GM21786 (cell line): ENCODE measurements at regions not wholly inside any gene's neighbourhood (a gene's known extent, or its start where the extent isn't known, plus 50 kb on each side); places are given as distances from the start of the nearest gene placed in this dataset.

Experiments used
- ATAC-seq: cut with Tn5 transposase; IDR thresholded peaks from one replicate; pipeline ENCODE4 v1.9.1; 2021; ENCODE audit not compliant: unreplicated experiment

GRCh38 chr13:39892721-39893685 lies 237.5 kb downstream of the COG6 start:
- no peak for ATAC-seq

- ATAC-seq, result no peak
These were observed 238.3 kb downstream of the COG6 start for GRCh38 chr13:39893808-39894207.

DNA sequence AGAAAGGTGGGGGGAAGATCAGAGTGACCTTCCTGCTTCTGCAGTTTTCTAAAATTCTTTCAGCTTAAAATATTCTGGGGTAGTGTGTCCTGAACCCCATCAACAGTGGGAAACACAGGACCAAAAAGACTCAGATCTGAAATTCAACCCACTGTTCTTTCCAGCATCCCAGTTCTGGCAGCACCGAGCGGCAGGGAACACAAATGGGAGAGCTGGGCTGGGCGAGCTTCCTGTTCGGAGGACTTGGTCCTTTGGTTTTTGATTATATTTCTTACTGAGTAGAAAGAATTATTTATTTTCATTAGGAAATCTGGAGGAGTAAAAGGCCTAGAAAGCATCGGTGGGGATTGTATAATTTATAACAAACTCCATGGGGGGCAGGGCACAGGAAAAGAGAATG lies 239.1 kb downstream of the COG6 start:
- ATAC-seq, result no peak

DNA sequence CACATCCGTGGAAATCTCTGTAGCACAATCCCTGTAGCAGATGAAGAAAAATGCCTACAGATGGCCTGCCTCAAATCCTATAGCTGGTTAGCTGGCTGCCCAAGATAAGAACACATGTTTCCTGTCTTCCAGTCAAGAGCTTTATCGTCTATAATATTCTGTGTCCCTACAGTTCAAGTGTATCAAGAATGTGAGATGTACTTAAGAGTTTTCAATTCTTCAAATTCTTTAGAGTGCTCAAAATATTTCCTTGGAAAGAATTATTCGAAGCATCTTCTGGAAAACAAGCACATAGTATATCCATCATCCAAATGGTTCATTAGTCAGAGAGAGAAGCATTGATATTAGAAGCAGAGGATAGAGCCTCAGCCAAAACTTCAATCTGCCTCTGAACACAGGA lies 239.8 kb downstream of the COG6 start:
- no peak for ATAC-seq

DNA sequence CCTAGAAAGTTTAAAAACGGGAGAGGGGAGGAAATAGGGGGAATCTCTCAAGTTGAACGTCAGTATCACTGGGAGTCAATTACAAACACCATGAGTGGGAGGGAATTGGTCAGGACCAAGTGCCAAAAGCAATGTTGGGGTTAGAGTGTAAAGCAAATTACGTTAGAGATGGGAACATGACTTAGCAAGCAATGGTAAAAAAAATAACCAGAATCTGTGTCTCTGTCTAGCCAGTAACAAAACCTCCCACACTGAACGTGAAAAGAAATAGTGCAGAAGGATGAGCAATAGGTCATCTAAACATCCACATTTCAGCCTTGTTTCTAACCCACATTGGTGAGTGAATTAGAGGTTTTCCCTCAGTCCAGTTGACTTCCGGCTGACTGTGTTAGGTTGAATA lies 242.2 kb downstream of the COG6 start:
- no peak for ATAC-seq

GRCh38 chr13:39900106-39900750 lies 244.8 kb downstream of the COG6 start:
- no peak for ATAC-seq

DNA sequence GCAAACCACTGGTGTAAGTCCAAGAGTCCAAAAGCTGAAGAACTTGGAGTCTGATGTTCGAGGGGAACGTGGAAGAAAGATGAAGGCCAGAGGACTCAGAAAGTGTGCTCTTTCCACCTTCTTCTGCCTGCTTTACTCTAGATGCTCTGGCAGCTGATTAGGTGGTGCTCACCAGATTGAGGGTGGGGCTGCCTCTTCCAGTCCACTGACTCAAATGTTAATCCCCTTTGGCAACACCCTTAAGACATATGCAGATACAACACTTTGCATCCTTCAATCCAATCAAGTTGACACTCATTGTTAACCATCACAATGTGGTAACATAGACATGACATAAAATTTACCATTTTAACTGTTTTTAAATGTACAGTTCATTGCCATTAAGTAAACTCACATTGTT lies 249.5 kb downstream of the COG6 start:
- ATAC-seq, result no peak

DNA sequence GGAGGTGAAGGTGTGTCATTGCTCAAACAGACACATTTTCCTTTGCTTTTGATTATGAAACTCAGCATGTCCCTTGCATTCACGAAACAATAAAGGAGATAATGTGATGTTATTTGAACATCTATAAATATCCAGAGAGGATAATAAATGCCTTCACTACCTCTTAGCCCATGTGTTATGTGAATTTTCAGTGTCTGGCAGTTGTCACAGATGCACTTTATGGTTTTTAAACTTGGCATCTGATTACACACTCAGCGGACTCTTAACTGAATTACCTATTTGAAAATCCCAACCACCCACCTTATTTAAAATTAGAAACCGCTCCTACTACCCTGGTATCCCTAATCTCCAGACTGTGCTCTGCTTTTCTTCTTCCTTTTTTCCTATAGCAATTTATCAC lies 254.2 kb downstream of the COG6 start:
- no peak for ATAC-seq

DNA sequence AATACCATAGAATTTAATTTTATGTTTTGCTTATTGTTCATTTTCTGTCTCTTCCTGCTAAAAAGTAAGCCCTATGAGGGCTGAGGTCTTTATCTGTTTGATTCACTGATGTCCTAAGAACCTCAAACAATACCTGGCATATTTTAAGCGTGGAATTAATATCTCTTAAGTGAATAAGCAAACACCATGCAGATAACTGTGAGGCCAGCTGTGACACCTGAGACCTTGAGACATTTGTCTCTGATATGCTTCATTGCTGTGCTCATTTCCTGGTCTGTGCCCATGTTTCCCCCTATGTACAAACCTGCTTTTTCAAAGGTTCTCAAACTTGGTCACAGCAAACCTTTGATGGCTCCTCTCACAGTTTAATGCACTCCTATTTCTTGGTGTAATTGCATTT lies 254.6 kb downstream of the COG6 start:
- ATAC-seq, result no peak

GRCh38 chr13:39910833-39911232 lies 255.4 kb downstream of the COG6 start:
- ATAC-seq, result no peak

- ATAC-seq, result no peak
These were observed 257.9 kb downstream of the COG6 start for GRCh38 chr13:39913339-39913738.

GRCh38 chr13:39913928-39914327 lies 258.5 kb downstream of the COG6 start:
- ATAC-seq, result no peak

DNA sequence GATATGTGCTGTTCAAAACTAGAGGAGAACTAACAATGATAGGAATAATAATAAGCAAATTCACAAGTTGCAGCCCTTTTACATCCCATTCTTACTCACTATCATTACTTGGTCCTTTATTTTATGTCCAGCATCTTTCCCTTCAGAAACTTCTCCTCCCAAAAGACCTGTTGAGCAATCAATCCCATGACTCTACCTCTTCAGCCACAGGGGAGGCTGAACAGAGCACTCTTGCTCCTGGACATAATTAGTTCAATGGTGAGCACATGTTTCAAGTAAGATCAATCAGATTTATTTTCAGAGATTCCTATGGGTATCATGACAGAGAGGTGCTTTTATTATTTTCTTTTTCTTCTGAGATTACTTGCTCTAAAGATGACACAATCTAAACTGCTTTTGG lies 260.0 kb downstream of the COG6 start:
- ATAC-seq, result no peak

- ATAC-seq, result no peak
These were observed 260.9 kb downstream of the COG6 start for GRCh38 chr13:39916330-39916729.

GRCh38 chr13:39918620-39919236 lies 263.3 kb downstream of the COG6 start:
- ATAC-seq, result no peak

DNA sequence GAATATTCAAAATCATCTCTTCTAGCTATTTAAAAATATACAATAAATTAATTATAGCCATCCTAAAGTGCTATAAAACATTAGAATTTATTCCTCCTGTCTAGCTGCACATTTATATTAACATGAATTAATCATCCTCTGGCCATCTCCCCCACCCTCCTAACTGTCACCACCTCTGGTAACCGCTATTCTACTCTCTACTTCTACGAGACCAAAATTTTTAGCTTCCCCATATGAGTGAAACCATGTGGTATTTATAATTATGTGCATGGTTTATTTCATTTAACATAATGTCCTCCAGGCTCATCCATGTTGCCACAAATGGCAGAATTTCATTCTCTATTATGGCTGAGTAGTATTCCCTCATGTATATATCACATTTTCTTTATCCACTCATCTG lies 265.2 kb downstream of the COG6 start:
- ATAC-seq, result no peak

DNA sequence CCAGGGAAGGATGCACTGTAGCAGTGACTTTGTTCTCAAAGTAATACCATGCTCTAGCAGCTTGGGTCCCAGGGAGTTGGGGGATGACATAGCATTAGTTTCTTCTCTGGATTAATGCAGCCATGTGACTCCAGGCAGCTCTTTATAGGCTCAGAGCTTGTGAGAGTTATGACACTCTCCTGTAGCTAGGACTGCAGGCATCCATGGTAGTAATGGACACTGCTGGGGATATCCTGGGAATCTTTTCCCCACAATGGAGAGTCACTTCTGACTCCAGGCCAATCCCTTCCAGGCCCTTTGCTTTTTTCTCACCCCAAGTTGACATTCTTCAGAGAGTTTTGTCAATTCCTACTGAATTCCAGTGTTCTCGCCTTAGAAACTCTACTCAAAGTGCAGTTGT lies 270.9 kb downstream of the COG6 start:
- ATAC-seq, result no peak

- ATAC-seq, result no peak
These were observed 272.8 kb downstream of the COG6 start for GRCh38 chr13:39928261-39928660.

DNA sequence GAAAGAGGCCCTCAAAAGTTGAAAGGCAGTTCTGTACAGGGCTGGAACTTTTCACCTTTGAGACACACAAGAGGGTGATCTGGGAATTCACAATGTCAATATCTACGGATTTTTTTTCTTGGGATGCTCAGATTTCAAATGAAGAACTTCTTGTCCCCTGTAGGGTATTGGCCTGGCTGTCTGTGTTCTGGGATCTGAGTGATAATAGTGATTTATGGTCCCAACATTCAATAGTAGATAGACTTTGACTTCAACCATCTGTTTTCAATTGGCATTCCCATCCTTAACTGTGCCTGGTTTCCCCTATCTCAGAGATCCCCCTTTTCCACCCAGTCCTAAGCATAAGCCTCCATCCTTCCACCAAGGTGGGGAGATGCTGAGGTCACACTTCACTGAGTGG lies 274.1 kb downstream of the COG6 start:
- no peak for ATAC-seq

- ATAC-seq, result no peak
These were observed 274.6 kb downstream of the COG6 start for GRCh38 chr13:39930060-39930459.

DNA sequence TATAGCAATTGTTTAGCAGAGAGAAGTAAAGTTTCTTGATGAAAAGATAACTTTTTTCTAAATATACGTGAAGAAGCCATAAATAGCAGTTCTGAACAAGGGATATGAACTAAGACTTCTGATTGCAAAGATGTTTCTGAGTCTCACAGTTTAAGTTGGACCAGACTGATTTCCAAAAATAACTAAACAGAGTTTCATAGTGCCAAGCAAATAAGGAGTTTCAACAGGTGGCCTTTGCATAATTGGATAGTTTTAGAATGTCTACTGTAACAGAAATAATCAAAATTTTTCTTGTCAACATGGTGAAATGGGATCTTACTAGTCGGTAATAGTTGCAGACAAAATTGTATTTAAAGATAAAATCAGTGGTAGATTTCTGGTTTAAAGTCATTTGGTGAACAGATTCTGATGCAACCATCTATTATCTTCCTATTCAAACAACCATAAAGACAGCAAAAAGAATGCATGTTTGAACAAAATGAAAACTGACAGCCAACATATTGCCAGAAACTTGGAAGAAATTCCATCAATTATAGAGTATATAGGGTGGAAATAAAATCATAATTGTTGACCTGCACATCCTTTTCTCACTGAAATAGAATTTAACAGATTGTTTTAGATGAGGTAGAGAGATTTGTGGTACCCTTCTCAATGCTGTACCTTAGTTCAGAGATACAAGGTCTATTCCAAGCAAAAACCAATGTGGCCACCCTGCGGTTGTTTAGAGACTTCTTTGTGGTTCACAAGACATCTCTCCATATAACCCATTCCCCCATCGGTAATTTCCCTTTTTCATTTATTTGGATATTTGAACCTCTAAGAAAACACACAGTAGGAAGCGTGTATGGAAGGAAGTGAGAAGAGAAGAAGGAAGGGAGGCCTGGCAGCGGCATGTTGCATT lies 275.3 kb downstream of the COG6 start:
- no peak for ATAC-seq
